ENCODE measurements at regions not wholly inside any gene's neighbourhood (a gene's known extent, or its start where the extent isn't known, plus 50 kb on each side); places are given as distances from the start of the nearest gene placed in this dataset.

GRCh38 chr12:89943463-89943862 lies 234.8 kb upstream of the ATP2B1 start:
- Histone ChIP-seq H3K9me2 (ENCODE audit: insufficient read depth, low read length) (no peaks in the 10 kb centered on the region), H4K20me1 (ENCODE audit: insufficient read depth) (no peaks in the 10 kb centered on the region), H3K4me2 (ENCODE audit: low read length) (no peak overlapping the region), H3K27me3 (ENCODE audit: insufficient read depth, low read depth, low read length) (no peaks in the 10 kb centered on the region), H3K4me3 (ENCODE audit: low read length) (no peak overlapping the region), H3K9me3 (ENCODE audit: low read length) (no peaks in the 10 kb centered on the region), H3K9ac (ENCODE audit: low read length) (no peak overlapping the region), H3K79me2 (replicated peaks; ENCODE audit: insufficient read depth, low read length) (no peaks in the 10 kb centered on the region), H2AFZ (ENCODE audit: low read depth, low read length) (no peak overlapping the region), H3K27ac (ENCODE audit: low read length) (no peak overlapping the region), H3K36me3 (ENCODE audit: insufficient read depth, low read length) (no peaks in the 10 kb centered on the region), H3F3A (ENCODE audit: insufficient read depth, low read length, poor library complexity, severe bottlenecking) (no peaks in the 10 kb centered on the region)
- TF ChIP-seq SMC3 (conservative IDR thresholded peaks at IDR 0.05; ENCODE audit: poor library complexity) = no peak
- no peak for TF ChIP-seq EZH2 (IDR thresholded peaks at IDR 0.05; ENCODE audit: borderline replicate concordance, insufficient read depth, low read length, poor library complexity, severe bottlenecking)
- TF ChIP-seq RAD21 (conservative IDR thresholded peaks at IDR 0.05) = no peak
- no peak for TF ChIP-seq POLR2AphosphoS5 (IDR thresholded peaks at IDR 0.05)
- no peak for TF ChIP-seq TAF1 (IDR thresholded peaks at IDR 0.05; ENCODE audit: low read depth)
- TF ChIP-seq EP300 (conservative IDR thresholded peaks at IDR 0.05; ENCODE audit: poor library complexity, severe bottlenecking) = no peak
- no peak for TF ChIP-seq MXI1 (conservative IDR thresholded peaks at IDR 0.05; ENCODE audit: poor library complexity, severe bottlenecking)
- TF ChIP-seq REST (IDR thresholded peaks at IDR 0.05; ENCODE audit: borderline replicate concordance) = no peak
- TF ChIP-seq CTCF (IDR thresholded peaks at IDR 0.05; ENCODE audit: poor library complexity, severe bottlenecking) = no peak

GRCh38 chr12:89941436-89941835 lies 232.8 kb upstream of the ATP2B1 start:
- H3K9ac ChIP-seq (ENCODE audit: low read length) = no peak overlapping the region
- H2AFZ ChIP-seq (ENCODE audit: low read depth, low read length) = no peak overlapping the region
- H3K27me3 ChIP-seq (ENCODE audit: insufficient read depth, low read depth, low read length) = no peaks in the 10 kb centered on the region
- no peak overlapping the region for H3K27ac ChIP-seq (ENCODE audit: low read length)
- H3K36me3 ChIP-seq (ENCODE audit: insufficient read depth, low read length) = no peaks in the 10 kb centered on the region
- H3K4me2 ChIP-seq (ENCODE audit: low read length) = no peak overlapping the region
- no peaks in the 10 kb centered on the region for H3K9me3 ChIP-seq (ENCODE audit: low read length)
- no peaks in the 10 kb centered on the region for H3K79me2 ChIP-seq (replicated peaks; ENCODE audit: insufficient read depth, low read length)
- H3K4me3 ChIP-seq (ENCODE audit: low read length) = no peak overlapping the region
- TF ChIP-seq REST (IDR thresholded peaks at IDR 0.05; ENCODE audit: borderline replicate concordance) (no peak), SMC3 (conservative IDR thresholded peaks at IDR 0.05; ENCODE audit: poor library complexity) (no peak), EZH2 (IDR thresholded peaks at IDR 0.05; ENCODE audit: borderline replicate concordance, insufficient read depth, low read length, poor library complexity, severe bottlenecking) (no peak), RAD21 (conservative IDR thresholded peaks at IDR 0.05) (no peak), CTCF (IDR thresholded peaks at IDR 0.05; ENCODE audit: poor library complexity, severe bottlenecking) (no peak), MXI1 (conservative IDR thresholded peaks at IDR 0.05; ENCODE audit: poor library complexity, severe bottlenecking) (no peak), EP300 (conservative IDR thresholded peaks at IDR 0.05; ENCODE audit: poor library complexity, severe bottlenecking) (no peak)
- no peaks in the 10 kb centered on the region for H3F3A ChIP-seq (ENCODE audit: insufficient read depth, low read length, poor library complexity, severe bottlenecking)
- no peaks in the 10 kb centered on the region for H4K20me1 ChIP-seq (ENCODE audit: insufficient read depth)
- no peaks in the 10 kb centered on the region for H3K9me2 ChIP-seq (ENCODE audit: insufficient read depth, low read length)

Measured in neural cell (in vitro differentiated cells).